CD4-positive, alpha-beta T cell (primary cell): ENCODE measurements at regions not wholly inside any gene's neighbourhood (a gene's known extent, or its start where the extent isn't known, plus 50 kb on each side); places are given as distances from the start of the nearest gene placed in this dataset.

Source experiments
- ATAC-seq: fragments of 200-7000 bp; cut with Tn5 transposase; one replicate; pipeline ENCODE4 v1.10.0; 2022; ENCODE audit warnings: mild to moderate bottlenecking; ENCODE audit not compliant: poor library complexity
- CTCF ChIA-PET: fragments of 350-600 bp; sonication (Branson Sonifier 250); formaldehyde crosslinking; loops from one replicate; lab custom pipeline; 2021; ENCODE audit warnings: antibody characterized with exemption, inconsistent platforms; lab: Charles Lee
- POLR2A ChIA-PET: fragments of 350-600 bp; sonication (Branson Sonifier 250); formaldehyde crosslinking; loops from one replicate; lab custom pipeline; 2021; ENCODE audit warnings: antibody characterized with exemption, inconsistent platforms; lab: Charles Lee
- DNase-seq, 14 experiments: peaks; one replicate each; pipeline ENCODE4 v3.0.0-alpha.2; 2013 to 2020; ENCODE audit warnings: mixed read lengths in 2 of 14
- H3K27ac ChIP-seq, 2 donors: one replicate each; pipeline versions ENCODE4 v1.5.1 to v1.7.0; 2013; ENCODE audit warnings: low read length in 2 of 2, low read depth in 1 of 2, mild to moderate bottlenecking in 1 of 2
- H3K27me3 ChIP-seq, 2 experiments: 1 replicate in 1 of 2; 2 replicates in 1 of 2; pipeline versions ENCODE4 v1.6.1 to v1.7.0; 2013; ENCODE audit warnings: low read length in 2 of 2, control low read depth in 1 of 2, mild to moderate bottlenecking in 1 of 2, moderate library complexity in 1 of 2; ENCODE audit not compliant: insufficient read depth in 2 of 2, control insufficient read depth in 1 of 2
- H3K36me3 ChIP-seq: one replicate; pipeline ENCODE4 v1.6.1; 2013; ENCODE audit warnings: low read length, control low read depth; ENCODE audit not compliant: insufficient read depth
- H3K4me1 ChIP-seq: one replicate; pipeline ENCODE4 v1.6.1; 2013; ENCODE audit warnings: low read length, control low read depth; ENCODE audit not compliant: insufficient read depth
- H3K4me3 ChIP-seq: one replicate; pipeline ENCODE4 v1.5.1; 2013; ENCODE audit warnings: mild to moderate bottlenecking, low read length, moderate library complexity
- H3K9me3 ChIP-seq, 2 experiments: 1 replicate in 1 of 2; 2 replicates in 1 of 2; pipeline versions ENCODE4 v1.6.1 to v1.7.0; 2013; ENCODE audit warnings: low read length in 2 of 2, mild to moderate bottlenecking in 2 of 2, control low read depth in 1 of 2, moderate library complexity in 1 of 2; ENCODE audit not compliant: control insufficient read depth in 1 of 2, insufficient read depth in 1 of 2
- H3K27ac Mint-ChIP-seq: one replicate; pipeline ENCODE4 v1.8.0; 2020; ENCODE audit warnings: mixed read lengths
- H3K27me3 Mint-ChIP-seq: one replicate; pipeline ENCODE4 v1.8.0; 2021; ENCODE audit warnings: mixed read lengths
- H3K36me3 Mint-ChIP-seq: one replicate; pipeline ENCODE4 v1.8.0; 2021; ENCODE audit warnings: low read depth, mixed read lengths
- H3K4me1 Mint-ChIP-seq: one replicate; pipeline ENCODE4 v1.8.0; 2021; ENCODE audit warnings: low read depth, mixed read lengths
- H3K4me3 Mint-ChIP-seq: one replicate; pipeline ENCODE4 v1.8.0; 2020; ENCODE audit warnings: mild to moderate bottlenecking, mixed read lengths
- H3K9me3 Mint-ChIP-seq: one replicate; pipeline ENCODE4 v1.8.0; 2020; ENCODE audit warnings: mixed read lengths
- CTCF ChIP-seq: fragments of 200-600 bp; IDR thresholded peaks from one replicate; pipeline ENCODE4 v1.8.0; 2022; ENCODE audit warnings: antibody characterized with exemption, mild to moderate bottlenecking
- intact Hi-C, 2 experiments: fragments of 100-400 bp; cut with DNase I in 1 of 2; cut with micrococcal nuclease in 1 of 2; formaldehyde crosslinking; loops; one replicate each; pipeline versions ENCODE4 v1.15.1 to v1.9.0; 2023 to 2025; cut with DNase I, micrococcal nuclease

GRCh38 chr12:127355061-127355841, 911.7 kb upstream of the TMEM132C start:
- Histone ChIP-seq H3K4me1 (no peaks in the 10 kb centered on the region), H3K9me3 (peaks cover 0 to 9% of the 10 kb centered on the region in 2 experiments), H3K4me3 (no peak overlapping the region), H3K27me3 (no peaks in the 10 kb centered on the region), H3K27ac (no peak overlapping the region), H3K36me3 (no peaks in the 10 kb centered on the region)
- H3K27me3 Mint-ChIP-seq: no peaks in the 10 kb centered on the region
- DNase-seq (no peak), ATAC-seq (no peak)
- H3K9me3 Mint-ChIP-seq: peaks cover 6% of the 10 kb centered on the region
- H3K4me1 Mint-ChIP-seq: no peaks in the 10 kb centered on the region
- H3K36me3 Mint-ChIP-seq: no peaks in the 10 kb centered on the region
- POLR2A ChIA-PET: no interaction called here
- intact Hi-C loops: no loop called here
- no peak overlapping the region for H3K4me3 Mint-ChIP-seq
- no peak overlapping the region for H3K27ac Mint-ChIP-seq
- TF ChIP-seq CTCF: no peak
- CTCF ChIA-PET: no interaction called here

- Histone ChIP-seq H3K9me3 (no peaks in the 10 kb centered on the region), H3K36me3 (no peaks in the 10 kb centered on the region), H3K27ac (no peak overlapping the region), H3K4me3 (no peak overlapping the region), H3K4me1 (no peaks in the 10 kb centered on the region), H3K27me3 (no peaks in the 10 kb centered on the region)
- intact Hi-C loops: no loop called here
- ATAC-seq (no peak), DNase-seq (no peak)
- no peaks in the 10 kb centered on the region for H3K9me3 Mint-ChIP-seq
- no peak overlapping the region for H3K27ac Mint-ChIP-seq
- ChIA-PET CTCF (no interaction called here), POLR2A (no interaction called here)
- no peak overlapping the region for H3K4me3 Mint-ChIP-seq
- H3K36me3 Mint-ChIP-seq: no peaks in the 10 kb centered on the region
- no peaks in the 10 kb centered on the region for H3K27me3 Mint-ChIP-seq
- no peak for TF ChIP-seq CTCF
- H3K4me1 Mint-ChIP-seq: no peaks in the 10 kb centered on the region
Measured at GRCh38 chr12:127358888-127359287, 908.1 kb upstream of the TMEM132C start.

DNA sequence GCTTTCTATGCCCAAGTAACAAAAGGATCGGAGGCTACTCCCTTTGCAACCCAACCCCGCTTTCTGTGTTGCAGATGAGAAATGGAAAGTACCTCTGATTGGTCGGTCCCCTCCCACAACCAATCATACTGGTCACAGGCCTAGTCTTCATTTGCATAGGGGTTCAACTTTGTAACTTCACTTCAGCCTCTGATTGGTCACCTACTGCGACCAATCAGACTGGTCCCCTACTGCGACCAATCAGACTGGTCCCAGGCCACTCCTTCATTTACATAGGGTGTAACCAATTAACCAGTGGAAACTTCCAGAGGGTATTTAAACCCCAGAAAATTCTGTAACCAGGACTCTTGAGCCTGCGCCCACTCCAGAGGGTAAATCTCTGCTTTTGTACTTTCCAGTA, 906.4 kb upstream of the TMEM132C start:
- Mint-ChIP-seq H3K36me3 (no peaks in the 10 kb centered on the region), H3K27ac (no peak overlapping the region), H3K4me1 (no peaks in the 10 kb centered on the region), H3K4me3 (no peak overlapping the region), H3K9me3 (peaks cover 5% of the 10 kb centered on the region), H3K27me3 (no peaks in the 10 kb centered on the region)
- no peaks in the 10 kb centered on the region for H3K9me3 ChIP-seq
- no peaks in the 10 kb centered on the region for H3K36me3 ChIP-seq
- no peaks in the 10 kb centered on the region for H3K4me1 ChIP-seq
- TF ChIP-seq CTCF: no peak
- ChIA-PET CTCF (no interaction called here), POLR2A (no interaction called here)
- no peak overlapping the region for H3K4me3 ChIP-seq
- ATAC-seq (no peak), DNase-seq (no peak)
- intact Hi-C loops: no loop called here
- H3K27ac ChIP-seq: no peak overlapping the region
- H3K27me3 ChIP-seq: no peaks in the 10 kb centered on the region
